ENCODE measurements at regions not wholly inside any gene's neighbourhood (a gene's known extent, or its start where the extent isn't known, plus 50 kb on each side); places are given as distances from the start of the nearest gene placed in this dataset.

- TF ChIP-seq EZH2 (IDR thresholded peaks at IDR 0.05; ENCODE audit: borderline replicate concordance, low read depth, low read length, severe bottlenecking) = no peak
- no peak for TF ChIP-seq MAX (IDR thresholded peaks at IDR 0.05; ENCODE audit: insufficient read depth, insufficient read length)
- TF ChIP-seq JUN (IDR thresholded peaks at IDR 0.05; ENCODE audit: borderline replicate concordance, insufficient read depth, insufficient read length, low read depth) = no peak
- TF ChIP-seq POLR2AphosphoS5 (IDR thresholded peaks at IDR 0.05; ENCODE audit: insufficient read depth, low read depth, low read length) = no peak
- TF ChIP-seq GATA2 (IDR thresholded peaks at IDR 0.05; ENCODE audit: insufficient read depth, insufficient read length, low read depth, low read length) = no peak
- no peak for TF ChIP-seq FOS (IDR thresholded peaks at IDR 0.05; ENCODE audit: borderline replicate concordance, insufficient read depth, low read length)
- no peak for TF ChIP-seq POLR2A (IDR thresholded peaks at IDR 0.05; ENCODE audit: low read depth, low read length)
- no peak for TF ChIP-seq CTCF (IDR thresholded peaks at IDR 0.05; ENCODE audit: extremely low read depth in 1 of 2, insufficient read depth in 1 of 2, low read depth in 1 of 2, low read length in 2 of 2)
- no peak for TF ChIP-seq MYC (IDR thresholded peaks at IDR 0.05; ENCODE audit: low read depth, low read length)
- no peaks in the 10 kb centered on the region for H4K20me1 ChIP-seq (replicated peaks; ENCODE audit: control insufficient read depth, extremely low read depth, insufficient read depth, low read length)
- no peak overlapping the region for H3K4me2 ChIP-seq (ENCODE audit: insufficient read depth, low read length)
- POLR2A ChIA-PET = no interaction called here
- H2AFZ ChIP-seq (ENCODE audit: low read depth, low read length) = no peak overlapping the region
- intact Hi-C loops (cut with micrococcal nuclease) = no loop called here
- H3K9me3 ChIP-seq (replicated peaks; ENCODE audit: control insufficient read depth, insufficient read depth, low read length) = no peaks in the 10 kb centered on the region
- no TSS peak for BruUV-seq (replicated peaks)
- H3K9ac ChIP-seq (replicated peaks; ENCODE audit: extremely low read depth, insufficient read depth, low read length) = no peak overlapping the region
- H3K79me2 ChIP-seq (ENCODE audit: control insufficient read depth, insufficient read depth, low read length) = no peaks in the 10 kb centered on the region
- CTCF ChIA-PET = interaction anchor here (1.2 kb wide), 1 partner anchor 12 kb away, joined by 3 read pairs; no protein-coding TSS in a partner anchor
- no peak overlapping the region for H3K27ac ChIP-seq (ENCODE audit: insufficient read depth, low read depth, low read length)
- FAIRE-seq = no peak
- dilution Hi-C loops (cut with MboI; ENCODE audit: extremely low pct_ligation_motif_present, low sequenced_read_pairs) = no loop called here
- H3K4me1 ChIP-seq (ENCODE audit: control insufficient read depth, extremely low read depth, insufficient read depth, low read length) = no peaks in the 10 kb centered on the region
- no peak for DNase-seq (ENCODE audit: low read depth, low spot score)
- H3K36me3 ChIP-seq (ENCODE audit: control insufficient read depth in 2 of 2, extremely low read depth in 1 of 2, insufficient read depth in 2 of 2, low read length in 2 of 2) = no peaks in the 10 kb centered on the region
- H3K27me3 ChIP-seq (ENCODE audit: control insufficient read depth in 2 of 2, insufficient read depth in 2 of 2, low read length in 2 of 2) = no peaks in the 10 kb centered on the region
- no peaks in the 10 kb centered on the region for H3K9me1 ChIP-seq (replicated peaks; ENCODE audit: control insufficient read depth, extremely low read depth, insufficient read depth, low read length)
- no peak overlapping the region for H3K4me3 ChIP-seq (replicated peaks in 1 of 3; ENCODE audit: insufficient read depth in 1 of 3, low read depth in 1 of 3, low read length in 3 of 3)
These were observed 1355.1 kb downstream of the PCDH9 start for GRCh38 chr13:65875031-65875430.

All from endothelial cell of umbilical vein (primary cell).